Mesodermal cell (in vitro differentiated cells): ENCODE measurements at regions not wholly inside any gene's neighbourhood (a gene's known extent, or its start where the extent isn't known, plus 50 kb on each side); places are given as distances from the start of the nearest gene placed in this dataset.

Experiments used
- H3K27ac ChIP-seq: 2 replicates; pipeline ENCODE4 v1.7.0; 2013; ENCODE audit warnings: mild to moderate bottlenecking, low read depth, low read length, moderate library complexity; ENCODE audit not compliant: severe bottlenecking
- H3K36me3 ChIP-seq: 2 replicates; pipeline ENCODE4 v1.7.1; 2013; ENCODE audit warnings: mild to moderate bottlenecking, low read length, moderate library complexity; ENCODE audit not compliant: control insufficient read depth, insufficient read depth
- H3K4me1 ChIP-seq: one replicate; pipeline ENCODE4 v1.7.1; 2013; ENCODE audit warnings: mild to moderate bottlenecking, low read length; ENCODE audit not compliant: insufficient read depth, control insufficient read depth, poor library complexity, severe bottlenecking
- H3K4me3 ChIP-seq: 2 replicates; pipeline ENCODE4 v1.7.0; 2013; ENCODE audit warnings: low read length, control low read depth, mild to moderate bottlenecking; ENCODE audit not compliant: insufficient read depth, poor library complexity, severe bottlenecking; ENCODE audit errors: extremely low read depth
- H3K9me3 ChIP-seq: 2 replicates; pipeline ENCODE4 v1.7.1; 2013; ENCODE audit warnings: mild to moderate bottlenecking, low read length, moderate library complexity; ENCODE audit not compliant: control insufficient read depth
- WGBS, 2 experiments: methylation state at CpG; one replicate each; pipeline ENCODE4 v1.1.5; 2013; ENCODE audit warnings: missing lambda C conversion rate in 2 of 2; ENCODE audit not compliant: insufficient coverage in 2 of 2; 5-methylcytosine and 5-hydroxymethylcytosine counted together

GRCh38 chr2:156046900-156047299 is 285.6 kb downstream of the NR4A2 start:
- H3K9me3 ChIP-seq: no peaks in the 10 kb centered on the region
- no peak overlapping the region for H3K27ac ChIP-seq
- no peaks in the 10 kb centered on the region for H3K36me3 ChIP-seq
- 89 to 100% methylated on average over 1 to 2 of the region's 2 CpGs for WGBS, 2 experiments
- H3K4me3 ChIP-seq: no peak overlapping the region
- H3K4me1 ChIP-seq: no peaks in the 10 kb centered on the region

DNA sequence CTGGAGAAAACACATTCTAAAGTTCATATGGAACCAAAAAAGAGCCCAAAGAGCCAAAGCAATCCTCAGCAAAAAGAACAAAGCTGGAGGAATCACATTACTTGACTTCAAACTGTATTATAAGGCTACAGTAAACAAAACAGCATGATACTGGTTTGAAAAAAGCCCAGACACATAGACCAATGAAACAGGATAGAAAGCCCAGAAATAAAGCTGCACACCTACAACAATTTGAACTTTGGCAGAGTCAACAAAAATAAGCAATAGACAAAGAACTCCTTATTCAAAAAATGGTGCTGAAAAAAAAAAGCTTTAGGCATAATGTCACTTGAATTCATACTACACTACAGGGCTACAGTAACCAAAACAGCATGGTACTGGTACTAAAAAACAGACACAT is 289.6 kb downstream of the NR4A2 start:
- Histone ChIP-seq H3K27ac (no peak overlapping the region), H3K4me1 (no peaks in the 10 kb centered on the region), H3K9me3 (no peaks in the 10 kb centered on the region), H3K36me3 (no peaks in the 10 kb centered on the region), H3K4me3 (no peak overlapping the region)

DNA sequence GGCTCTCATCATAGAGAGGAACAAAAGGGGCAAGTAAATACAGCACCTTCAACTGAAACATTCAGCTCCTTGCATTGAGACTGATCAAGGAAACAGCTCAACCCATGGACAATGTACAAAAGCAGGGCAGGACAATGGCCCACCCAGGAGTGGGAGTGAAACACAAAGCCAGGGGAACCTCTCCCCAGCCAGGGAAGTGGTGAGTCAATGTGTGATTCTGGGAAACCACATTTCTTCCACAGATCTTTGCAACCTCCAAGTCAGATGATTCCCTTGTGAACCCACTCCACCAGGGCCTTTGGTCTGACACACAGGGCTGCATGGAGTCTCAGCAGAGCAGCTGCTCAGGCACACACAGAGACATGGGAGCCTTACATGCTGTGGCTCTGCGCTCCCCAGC is 294.5 kb downstream of the NR4A2 start:
- no peaks in the 10 kb centered on the region for H3K9me3 ChIP-seq
- no peaks in the 10 kb centered on the region for H3K36me3 ChIP-seq
- H3K4me1 ChIP-seq: no peaks in the 10 kb centered on the region
- no peak overlapping the region for H3K4me3 ChIP-seq
- no peak overlapping the region for H3K27ac ChIP-seq
- 80 to 100% methylated on average over 1 of the region's 1 CpG for WGBS, 2 experiments

DNA sequence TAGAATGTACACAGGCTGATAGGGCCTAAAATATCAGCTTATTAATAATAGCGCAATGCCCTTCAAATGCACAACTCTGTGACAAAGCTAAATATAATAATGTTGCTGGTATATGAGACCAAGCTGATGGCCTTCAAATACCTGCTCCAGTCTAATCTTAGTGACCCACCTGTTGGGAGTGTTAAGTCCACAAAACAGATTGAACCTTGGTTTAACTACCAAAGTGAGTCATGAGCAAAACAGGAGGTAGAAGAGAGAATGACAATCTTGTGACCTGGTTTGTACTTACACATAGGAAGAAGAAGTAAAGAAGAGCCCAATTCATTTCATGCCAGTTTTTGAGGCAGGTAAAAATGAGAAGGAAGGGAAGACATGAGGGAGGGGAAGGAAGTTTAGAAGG is 295.0 kb downstream of the NR4A2 start:
- Histone ChIP-seq H3K4me3 (no peak overlapping the region), H3K9me3 (no peaks in the 10 kb centered on the region), H3K36me3 (no peaks in the 10 kb centered on the region), H3K27ac (no peak overlapping the region), H3K4me1 (no peaks in the 10 kb centered on the region)
- no CpG with 5 or more reads among the region's 1 CpG for WGBS, 2 experiments

DNA sequence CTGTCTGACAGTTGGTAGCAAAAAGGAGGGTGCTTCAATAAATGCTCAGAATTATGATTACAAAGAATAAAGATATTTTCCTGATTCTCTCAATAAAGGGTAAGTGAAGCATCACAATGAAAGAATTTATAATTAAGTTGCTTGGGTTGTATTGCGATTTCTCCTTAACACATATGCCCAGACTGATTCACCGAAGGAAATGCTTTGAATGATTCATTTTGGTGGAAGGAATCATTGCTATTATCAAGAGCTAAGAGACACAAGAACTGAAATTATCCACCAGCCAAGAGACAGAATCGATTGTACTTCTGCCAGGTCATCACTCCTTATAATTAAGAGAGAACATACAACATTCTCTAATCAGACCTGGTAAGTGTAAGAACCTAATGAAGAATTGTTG is 301.4 kb downstream of the NR4A2 start:
- no peak overlapping the region for H3K27ac ChIP-seq
- no peaks in the 10 kb centered on the region for H3K4me1 ChIP-seq
- WGBS, 2 experiments: no CpG with 5 or more reads among the region's 3 CpGs
- H3K4me3 ChIP-seq: no peak overlapping the region
- H3K36me3 ChIP-seq: no peaks in the 10 kb centered on the region
- H3K9me3 ChIP-seq: no peaks in the 10 kb centered on the region

- no peak overlapping the region for H3K4me3 ChIP-seq
- H3K9me3 ChIP-seq: no peaks in the 10 kb centered on the region
- no peak overlapping the region for H3K27ac ChIP-seq
- no peaks in the 10 kb centered on the region for H3K36me3 ChIP-seq
- H3K4me1 ChIP-seq: peaks cover 5% of the 10 kb centered on the region
- no CpG with 5 or more reads among the region's 2 CpGs for WGBS, 2 experiments
Observed at GRCh38 chr2:156023229-156023869, 309.2 kb downstream of the NR4A2 start.

GRCh38 chr2:156021146-156022040 is 311.1 kb downstream of the NR4A2 start:
- Histone ChIP-seq H3K27ac (no peak overlapping the region), H3K9me3 (no peaks in the 10 kb centered on the region), H3K4me3 (no peak overlapping the region), H3K36me3 (no peaks in the 10 kb centered on the region), H3K4me1 (peaks cover 5% of the 10 kb centered on the region)
- 38 to 69% methylated on average over 1 to 2 of the region's 3 CpGs for WGBS, 2 experiments

DNA sequence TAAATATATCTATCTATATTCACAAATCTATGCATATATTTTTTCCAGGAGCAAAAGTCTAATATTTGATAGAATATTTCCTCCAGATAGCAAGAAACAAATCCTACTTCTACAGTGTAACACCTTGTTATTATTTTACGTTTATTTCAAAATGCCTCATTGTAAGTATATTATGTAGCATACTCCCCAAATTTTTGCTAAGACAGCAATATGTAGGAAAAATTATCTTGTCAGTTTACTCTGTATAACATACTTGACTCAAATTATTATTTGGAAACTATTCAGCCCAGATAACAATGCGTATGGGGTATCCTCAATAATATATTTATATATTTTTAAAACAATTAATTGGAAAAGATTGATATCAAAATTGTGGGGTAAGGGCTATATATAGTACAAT is 313.2 kb downstream of the NR4A2 start:
- Histone ChIP-seq H3K4me1 (peaks cover 5% of the 10 kb centered on the region), H3K9me3 (no peaks in the 10 kb centered on the region), H3K36me3 (no peaks in the 10 kb centered on the region), H3K27ac (no peak overlapping the region), H3K4me3 (no peak overlapping the region)
- no CpG with 5 or more reads among the region's 2 CpGs for WGBS, 2 experiments

DNA sequence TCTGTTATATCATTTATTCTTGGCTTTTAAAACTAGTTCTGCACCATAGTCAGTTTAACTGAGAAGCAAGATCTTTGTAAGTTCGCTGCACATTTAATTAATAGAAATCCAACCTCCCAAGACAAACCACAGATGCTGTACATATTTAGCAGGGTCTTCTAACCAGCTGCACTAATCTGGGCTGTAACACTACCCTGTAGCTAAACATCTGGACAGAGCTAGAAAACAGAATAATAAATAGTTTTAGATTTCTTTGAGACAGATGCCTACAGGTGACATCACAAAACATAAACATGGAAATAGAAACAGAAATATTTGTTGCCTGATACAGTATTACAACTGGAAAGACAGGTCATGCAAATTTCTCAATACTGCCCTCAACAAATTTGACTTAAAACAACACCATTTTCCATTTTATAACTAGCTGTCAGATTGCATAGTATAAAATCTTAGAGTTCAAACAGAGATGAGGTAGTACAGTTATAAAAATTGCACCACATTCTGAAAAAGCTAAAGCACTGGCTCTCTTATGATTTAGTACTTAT is 315.1 kb downstream of the NR4A2 start:
- Histone ChIP-seq H3K4me1 (peaks cover 5% of the 10 kb centered on the region), H3K36me3 (no peaks in the 10 kb centered on the region), H3K9me3 (no peaks in the 10 kb centered on the region), H3K27ac (no peak overlapping the region), H3K4me3 (no peak overlapping the region)
- WGBS, 2 experiments: 80% methylated on average over 1 of the region's 1 CpG; no CpG with 5 or more reads in 1 of the 2 experiments

GRCh38 chr2:156009293-156009692 is 323.2 kb downstream of the NR4A2 start:
- H3K4me3 ChIP-seq: no peak overlapping the region
- no peaks in the 10 kb centered on the region for H3K4me1 ChIP-seq
- no peaks in the 10 kb centered on the region for H3K36me3 ChIP-seq
- H3K27ac ChIP-seq: no peak overlapping the region
- 100% methylated on average over 1 of the region's 2 CpGs for WGBS, 2 experiments
- peaks cover 9% of the 10 kb centered on the region for H3K9me3 ChIP-seq
